GM21786 (cell line): ENCODE measurements at regions not wholly inside any gene's neighbourhood (a gene's known extent, or its start where the extent isn't known, plus 50 kb on each side); places are given as distances from the start of the nearest gene placed in this dataset.

ENCODE experiments used
- ATAC-seq: cut with Tn5 transposase; IDR thresholded peaks from one replicate; pipeline ENCODE4 v1.9.1; 2021; ENCODE audit not compliant: unreplicated experiment

DNA sequence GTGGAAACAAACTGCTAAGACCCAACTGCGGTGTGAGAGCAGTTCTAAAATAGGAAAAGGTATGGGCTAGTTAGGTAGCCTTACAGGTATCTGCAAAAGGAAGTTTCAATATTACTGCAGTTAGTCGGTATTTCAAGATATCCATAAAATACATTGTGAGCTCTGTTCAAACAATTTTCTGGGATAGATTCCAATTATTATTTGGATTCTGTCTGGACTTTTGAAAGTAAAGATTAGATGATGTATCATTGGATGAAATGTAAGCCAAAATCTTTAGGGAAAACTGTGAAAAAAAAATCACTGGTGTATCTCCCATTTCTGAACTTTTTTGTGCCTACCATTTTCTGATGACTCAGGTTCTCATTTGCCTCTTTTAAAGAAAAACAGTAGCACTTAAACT is 621.6 kb downstream of the CCER1 start:
- ATAC-seq, result no peak

DNA sequence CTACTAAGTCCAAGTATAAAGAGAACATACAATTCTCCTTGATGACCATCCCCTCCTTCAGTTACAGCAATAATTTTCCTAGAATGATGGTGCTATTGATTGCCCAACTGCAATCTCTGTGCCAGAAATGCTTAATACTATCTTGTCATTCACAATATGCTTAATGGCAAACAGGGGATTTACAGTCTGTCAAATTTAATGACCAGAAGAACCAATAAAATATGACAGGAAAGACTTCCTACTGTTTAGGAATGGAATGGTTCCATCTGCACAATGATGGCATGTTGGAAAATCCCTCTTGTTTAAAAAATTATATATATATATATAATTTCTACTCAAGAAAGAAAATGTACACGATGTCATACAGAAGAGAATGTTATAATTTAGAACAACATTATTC is 623.2 kb downstream of the CCER1 start:
- ATAC-seq, result no peak

DNA sequence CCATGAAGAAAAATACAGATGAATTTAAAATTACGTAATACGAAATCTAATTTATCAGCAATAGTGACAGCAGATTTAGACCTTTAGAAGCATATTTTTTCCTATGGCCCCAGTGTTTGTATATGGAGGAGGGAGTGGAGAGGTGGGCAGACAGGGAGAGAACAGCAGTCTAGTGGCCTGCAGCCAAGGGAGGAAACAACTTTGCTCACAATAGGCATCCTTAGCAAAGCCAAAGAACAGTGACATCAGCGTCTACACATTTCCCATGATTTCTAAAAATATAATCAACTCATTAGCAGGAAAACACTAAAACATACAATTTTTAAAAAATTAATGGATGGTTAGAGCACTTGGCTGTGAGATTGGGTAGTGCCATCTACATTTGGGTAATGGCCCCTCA is 622.6 kb upstream of the ATP2B1 start:
- ATAC-seq, result no peak

DNA sequence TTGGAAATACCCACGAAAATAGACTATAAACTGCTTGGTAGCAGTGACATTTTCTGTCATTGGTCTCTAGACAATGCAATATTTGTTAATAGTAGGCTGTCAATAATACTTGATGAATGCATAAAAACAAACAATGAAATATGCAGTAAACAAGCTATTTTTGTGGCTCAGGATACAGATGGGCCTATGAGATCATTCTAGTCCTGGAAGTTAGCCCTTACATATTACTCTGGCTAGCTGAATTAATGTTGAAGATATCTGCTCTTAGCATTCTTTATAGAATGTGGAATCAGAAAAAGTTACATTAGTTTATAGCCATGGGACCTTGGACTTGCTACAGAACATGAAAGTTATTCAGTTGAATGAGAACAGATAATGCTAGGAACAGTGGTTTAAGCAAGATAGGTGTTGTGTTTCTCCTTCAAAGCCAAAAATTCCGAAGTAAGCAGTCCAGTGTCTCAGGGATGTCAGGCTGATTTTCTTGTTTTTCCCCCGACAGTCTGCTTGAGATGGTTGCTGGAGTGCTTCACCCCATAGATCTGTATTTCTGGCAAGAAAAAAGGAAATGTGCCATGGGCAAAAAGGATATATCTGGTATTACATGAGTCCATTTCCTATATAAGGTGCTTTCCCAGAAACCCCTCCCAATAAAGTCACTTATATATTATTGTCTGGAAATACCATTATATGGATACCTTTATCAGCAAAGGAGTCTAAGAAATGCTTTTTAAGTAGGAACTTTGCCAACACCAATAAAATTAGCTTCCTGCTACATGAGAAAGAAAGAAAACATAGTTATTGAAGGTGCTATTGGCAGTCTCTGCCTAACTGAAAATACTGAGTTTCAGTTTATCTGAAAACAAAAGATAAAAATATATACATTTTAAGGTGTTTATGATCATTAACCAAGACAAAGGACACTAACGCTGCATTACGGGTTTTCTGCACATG is 619.4 kb upstream of the ATP2B1 start:
- ATAC-seq, result no peak

DNA sequence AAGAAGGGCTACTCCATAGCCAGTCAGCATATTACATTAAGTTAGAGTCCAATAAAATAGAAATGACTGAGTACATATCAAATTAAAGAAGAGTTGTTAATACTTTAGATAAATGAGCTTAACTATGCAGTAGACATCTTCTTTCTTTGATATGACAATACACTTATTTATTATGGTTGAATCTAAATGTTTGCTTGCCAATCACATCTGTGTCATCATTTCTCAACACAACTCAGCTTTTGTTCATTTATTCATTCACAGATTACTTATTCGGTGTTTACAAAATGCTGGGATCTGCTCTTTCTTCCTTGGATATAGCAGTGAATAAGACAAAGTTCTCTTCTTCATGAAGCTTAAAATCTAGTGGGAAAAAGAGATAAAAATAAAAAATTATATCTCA is 614.6 kb upstream of the ATP2B1 start:
- no peak for ATAC-seq

DNA sequence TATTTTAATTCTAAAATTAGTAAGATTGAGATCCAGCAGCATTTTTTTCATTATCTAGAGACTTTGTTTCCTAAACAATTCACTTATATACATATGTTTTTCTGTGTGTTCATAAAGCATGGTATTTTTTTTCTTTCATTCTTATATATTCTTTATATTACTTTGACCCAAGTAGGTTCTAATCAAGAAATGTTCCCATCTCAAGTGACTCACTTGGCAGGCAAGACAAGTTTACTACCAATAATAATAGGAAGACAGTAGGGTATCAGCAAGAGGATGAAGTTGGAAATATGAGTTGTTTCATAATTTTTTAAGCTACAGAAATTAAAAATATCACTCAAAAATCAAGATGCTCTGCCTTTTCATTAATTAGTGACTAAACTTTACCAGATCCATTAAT is 613.4 kb upstream of the ATP2B1 start:
- ATAC-seq, result no peak

DNA sequence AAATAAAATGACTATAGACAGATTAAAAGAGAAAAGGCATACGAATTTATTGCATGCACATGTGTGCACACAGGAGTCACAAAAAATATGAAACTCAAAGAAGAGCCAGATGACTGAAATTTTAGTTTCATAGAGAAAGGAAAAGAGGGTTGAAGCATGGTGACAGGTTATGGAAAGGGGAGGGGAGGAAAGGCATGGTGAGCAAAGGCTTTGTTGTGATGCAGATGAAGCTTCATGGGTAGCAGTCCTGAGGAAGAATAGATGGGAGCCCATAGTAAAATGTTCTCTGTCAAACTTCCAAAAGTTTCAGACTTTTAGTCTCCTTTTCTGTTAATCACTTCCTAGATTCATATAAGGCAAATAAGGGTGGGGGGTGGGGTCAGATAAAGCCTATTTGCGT is 612.7 kb upstream of the ATP2B1 start:
- no peak for ATAC-seq

DNA sequence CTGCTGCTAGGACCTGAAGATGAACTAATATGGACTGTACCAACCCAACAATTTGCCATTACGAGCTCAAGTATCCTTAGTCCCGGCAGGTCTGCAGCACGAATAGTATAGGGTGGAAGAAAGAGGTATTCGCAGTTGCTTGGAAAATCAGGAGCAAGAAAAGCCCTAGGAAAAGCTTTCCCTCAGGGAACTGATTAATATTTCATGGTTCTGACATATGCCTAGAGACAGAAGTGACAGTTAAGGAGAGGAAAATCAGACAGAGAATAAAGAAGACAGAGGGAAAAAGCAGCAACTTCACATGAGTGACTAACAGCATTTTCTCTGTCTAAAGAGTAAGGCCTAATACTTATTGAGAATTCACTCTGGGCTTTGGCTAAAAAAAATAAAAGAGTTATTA is 602.9 kb upstream of the ATP2B1 start:
- ATAC-seq, result no peak

DNA sequence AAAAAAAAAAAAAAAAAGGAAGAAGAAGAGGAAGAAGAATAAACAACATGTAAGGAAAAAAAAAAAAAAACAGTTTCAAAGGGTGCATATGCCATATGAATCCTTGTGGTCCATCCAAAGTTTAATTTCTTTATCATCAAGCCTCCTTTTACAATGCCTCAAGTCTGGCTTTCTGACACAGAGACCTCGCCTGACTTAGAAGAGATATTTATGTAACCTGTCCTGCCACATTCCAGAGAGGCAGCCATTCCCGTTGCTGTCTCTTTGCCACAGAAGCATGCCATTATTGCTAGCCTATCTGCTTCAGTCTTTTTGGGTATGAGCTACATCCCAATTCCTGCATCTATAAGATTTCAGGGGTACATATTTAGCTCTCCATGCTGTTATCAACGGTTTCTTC is 596.7 kb upstream of the ATP2B1 start:
- ATAC-seq, result no peak

DNA sequence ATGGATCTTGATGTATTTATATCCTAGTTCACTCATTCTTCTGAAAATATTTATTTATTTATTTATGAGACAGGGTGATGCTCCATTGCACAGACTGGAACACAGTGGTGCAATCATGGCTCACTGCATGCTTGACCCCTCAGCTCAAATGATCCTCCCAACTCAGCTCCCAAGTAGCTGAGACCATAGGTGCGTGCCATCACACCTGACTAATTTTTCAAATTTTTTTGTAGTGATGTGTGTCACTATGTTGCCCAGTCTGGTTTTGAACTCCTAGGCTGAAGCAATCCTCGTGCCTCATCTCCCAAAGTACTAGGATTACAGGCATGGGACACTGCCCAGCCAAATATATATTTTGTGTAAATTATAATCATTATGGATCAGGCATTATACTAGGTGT is 595.6 kb upstream of the ATP2B1 start:
- no peak for ATAC-seq

DNA sequence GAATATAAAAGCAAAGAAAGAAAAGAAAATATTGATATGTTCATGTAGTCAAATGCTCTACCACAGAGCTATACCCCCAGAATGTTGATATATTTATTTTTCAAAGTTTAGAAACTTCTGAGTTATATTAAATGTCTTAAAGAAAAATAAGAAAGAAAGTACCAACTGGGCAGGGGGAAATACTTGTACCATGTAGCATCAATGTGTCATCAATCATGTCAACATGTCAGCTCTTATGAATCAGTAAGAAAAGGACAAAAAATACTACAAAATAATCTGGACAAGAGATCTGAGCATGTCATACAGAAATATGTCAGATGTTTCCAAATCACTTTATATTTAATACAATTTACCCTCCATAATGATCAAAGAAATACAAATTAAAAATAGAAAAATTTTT is 595.1 kb upstream of the ATP2B1 start:
- ATAC-seq, result no peak

DNA sequence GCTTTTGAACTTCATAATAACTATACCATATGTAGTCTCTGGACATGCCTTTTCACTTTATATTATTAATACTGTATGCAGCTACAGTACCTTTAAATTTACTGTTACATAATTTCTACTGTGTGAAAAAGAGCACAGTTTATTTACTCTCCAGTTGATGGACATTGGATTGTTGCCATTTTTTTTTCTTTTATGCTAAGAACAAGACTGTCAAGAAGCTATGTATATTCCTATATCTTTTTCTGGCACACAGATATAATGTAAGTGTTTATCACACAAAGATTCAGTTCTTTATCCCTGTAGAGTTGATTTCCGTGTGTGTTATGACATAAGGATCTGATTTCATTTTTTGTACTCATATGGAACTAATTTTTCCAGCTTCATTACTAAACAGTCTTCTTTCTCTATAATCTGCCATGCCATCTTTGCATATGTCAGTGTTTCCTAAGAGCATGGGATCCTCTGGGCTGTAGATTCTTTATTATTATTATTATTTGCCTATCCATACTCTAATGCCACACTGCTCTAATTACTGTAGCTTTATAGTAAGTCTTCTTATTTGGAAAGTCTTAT is 593.0 kb upstream of the ATP2B1 start:
- no peak for ATAC-seq

DNA sequence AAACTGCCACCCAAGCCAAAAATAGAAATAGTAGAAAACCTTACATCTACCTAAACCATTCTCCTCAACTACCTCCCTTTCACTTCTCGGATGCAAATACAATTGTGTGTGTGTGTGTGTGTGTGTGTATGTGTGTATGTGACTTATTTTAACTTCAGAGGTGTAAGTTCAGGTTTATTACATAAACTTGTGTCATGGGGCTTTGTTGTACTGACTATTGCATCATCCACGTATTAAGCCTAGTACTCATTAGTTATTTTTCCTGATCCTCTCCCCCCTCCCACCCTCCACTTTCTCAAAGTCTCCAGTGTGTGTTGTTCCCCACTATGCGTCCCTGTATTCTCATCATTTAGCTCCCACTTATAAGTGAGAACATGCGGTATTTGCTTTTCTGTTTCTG is 592.5 kb upstream of the ATP2B1 start:
- no peak for ATAC-seq

DNA sequence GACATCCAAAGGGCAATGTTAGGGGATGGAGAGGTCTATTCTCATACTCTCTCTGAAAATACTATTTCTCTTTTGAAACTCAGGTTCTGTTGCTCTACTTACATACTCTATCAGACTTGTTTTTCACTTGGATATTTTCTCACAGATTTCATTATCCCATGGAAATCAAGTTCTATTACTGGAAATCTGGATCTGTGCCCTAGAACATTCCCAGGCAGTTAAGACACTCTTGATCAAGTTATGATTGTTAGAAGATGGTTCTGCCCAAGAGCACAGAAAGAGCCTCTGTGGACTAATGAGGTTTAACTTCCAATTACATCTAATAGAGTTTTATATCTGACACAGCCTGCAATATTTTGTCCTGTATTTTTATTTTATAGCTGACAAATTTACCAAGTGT is 591.0 kb upstream of the ATP2B1 start:
- ATAC-seq, result no peak

DNA sequence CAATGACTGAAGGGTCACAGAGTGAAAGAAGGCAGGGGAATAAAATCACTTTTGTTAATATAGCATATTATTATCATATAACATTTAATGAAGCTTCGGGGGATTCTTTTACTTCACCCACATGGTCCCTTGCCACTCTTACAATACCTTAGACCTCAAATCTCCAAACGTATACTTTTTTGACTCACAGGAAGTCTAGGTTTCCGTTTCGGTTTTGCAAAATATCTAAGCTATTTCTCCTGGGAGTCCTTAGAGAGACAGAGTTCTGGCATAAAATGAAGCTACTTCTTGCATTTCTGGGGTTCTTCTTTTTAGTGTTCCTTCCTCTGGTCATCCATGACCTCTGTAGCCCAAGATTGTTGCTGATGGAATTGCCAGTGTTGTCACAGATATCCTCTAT is 590.5 kb upstream of the ATP2B1 start:
- ATAC-seq, result peak; percentile 99

DNA sequence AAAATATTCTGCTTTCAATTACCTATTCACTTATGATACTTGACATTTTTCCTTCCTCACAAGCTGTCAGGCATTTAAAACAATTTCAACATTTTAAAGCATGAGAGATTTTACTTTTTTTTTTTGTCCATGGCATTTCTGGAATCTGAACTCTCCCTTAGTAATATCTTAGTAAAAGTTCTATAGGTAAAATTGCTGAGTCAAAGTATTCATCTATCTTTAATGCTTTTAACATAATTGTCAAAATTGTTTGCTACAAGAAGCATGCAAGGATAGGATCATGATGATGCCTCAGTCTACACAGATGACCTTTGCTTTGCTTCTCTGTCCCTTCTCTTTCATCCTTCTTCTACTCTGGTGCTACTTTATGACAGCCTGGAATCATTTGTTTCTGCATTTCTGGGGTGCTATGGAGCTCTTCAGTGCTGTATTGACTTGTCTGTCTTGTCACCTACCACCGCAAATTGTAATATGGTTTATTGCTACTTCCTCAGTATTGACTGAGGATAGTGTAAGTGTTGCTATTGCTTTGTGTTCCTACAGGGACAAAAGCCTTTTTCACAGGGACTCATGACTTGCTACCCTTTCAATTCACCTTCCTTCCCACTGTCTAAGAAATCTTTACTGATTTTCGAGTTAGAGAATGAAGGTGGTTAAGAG is 589.8 kb upstream of the ATP2B1 start:
- no peak for ATAC-seq

DNA sequence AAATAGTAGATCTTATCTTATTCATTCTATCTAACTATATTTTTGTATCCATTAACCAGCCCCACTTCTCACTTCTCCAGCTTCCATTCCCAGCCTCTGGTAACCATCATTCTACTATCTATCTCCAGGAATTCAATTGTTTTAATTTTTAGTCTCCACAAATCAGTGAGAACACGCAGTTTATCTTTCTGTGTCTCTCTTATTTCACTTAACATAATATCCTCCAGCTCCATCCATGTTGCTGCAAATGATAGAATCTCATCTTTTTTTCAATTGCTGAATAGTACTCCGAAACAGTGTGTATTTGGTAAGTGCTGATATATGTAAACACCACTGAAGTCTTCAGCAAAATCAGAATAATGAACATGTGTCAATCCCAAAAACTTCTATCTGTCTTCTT is 587.2 kb upstream of the ATP2B1 start:
- ATAC-seq, result no peak

DNA sequence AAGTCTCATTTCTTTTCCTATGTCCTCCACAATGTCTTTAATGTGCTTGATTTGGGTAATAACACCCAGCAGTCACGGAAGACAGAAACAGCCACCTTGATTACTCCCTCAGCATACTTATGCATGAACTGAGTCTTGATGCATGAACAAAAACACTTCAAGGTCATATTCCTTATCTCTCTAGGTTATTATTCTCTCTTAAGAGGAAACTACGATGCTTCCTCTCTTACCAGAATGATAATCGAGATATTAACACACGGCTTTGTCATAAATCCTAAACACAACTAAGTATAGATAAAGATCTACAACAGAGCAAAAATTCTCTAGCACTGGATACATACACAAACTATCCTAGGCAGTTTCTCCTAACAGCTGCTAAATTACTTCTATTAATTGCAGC is 583.5 kb upstream of the ATP2B1 start:
- ATAC-seq, result no peak

DNA sequence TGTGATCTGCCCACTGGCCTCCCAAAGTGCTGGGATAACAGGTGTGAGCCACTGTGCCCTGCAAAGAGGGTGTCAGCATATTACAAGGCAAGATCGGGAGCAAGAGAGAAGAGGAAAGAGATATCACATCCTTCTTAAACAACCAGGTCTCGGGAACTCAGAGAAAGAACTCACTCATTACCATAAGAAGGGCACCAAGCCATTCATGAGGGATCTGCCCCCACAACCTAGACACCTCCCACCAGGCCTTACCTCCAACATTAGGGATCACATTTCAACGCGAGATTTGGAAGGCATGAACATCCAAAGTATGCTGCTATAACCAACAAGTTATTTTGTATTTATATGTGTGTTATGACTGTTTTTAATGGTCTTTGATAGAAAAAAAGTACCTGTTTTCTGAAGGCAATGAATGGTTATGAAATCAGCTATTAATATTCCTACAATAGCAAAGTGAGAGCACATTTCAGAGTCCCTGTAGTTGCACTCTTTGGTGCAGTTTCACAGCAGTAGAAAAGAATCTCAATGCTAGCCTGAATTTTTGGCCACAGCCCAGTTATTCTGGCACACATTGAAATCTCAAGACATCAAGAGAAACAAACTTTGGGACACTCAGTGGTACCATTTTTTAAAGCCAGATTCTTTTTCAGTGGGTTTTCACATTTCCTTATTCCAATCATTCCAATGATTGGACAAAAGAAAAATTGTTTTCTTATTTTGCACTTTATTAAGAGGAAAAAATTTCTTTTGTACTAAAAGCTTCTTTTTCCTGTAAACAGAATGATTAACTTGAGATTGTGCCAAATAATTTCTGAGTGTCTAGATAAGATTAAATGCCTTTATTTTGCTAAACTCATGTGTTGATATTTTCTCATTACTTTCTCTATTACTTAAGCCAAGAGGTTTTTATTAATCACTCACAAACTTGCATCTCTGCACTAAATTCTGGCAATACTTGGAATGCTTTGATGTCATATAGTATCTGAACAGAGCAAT is 582.6 kb upstream of the ATP2B1 start:
- ATAC-seq, result no peak

DNA sequence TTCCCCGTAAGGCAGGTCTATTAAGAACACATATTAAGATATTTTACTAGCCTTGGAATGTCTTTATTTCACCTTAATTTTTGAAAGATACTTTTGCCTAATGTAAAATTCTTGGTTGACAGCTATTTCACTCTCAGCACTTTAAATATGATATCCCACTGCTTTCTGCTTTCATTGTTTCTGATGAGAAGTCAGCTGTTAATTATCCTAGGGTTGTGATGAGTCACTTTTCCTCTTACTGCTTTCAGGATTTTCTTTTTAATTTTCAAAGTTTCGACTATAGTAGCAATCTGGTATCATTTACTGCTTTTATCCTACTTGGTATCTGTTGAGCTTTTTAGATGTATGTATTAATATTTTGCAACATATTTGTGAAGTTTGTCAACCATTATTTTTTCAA is 578.9 kb upstream of the ATP2B1 start:
- ATAC-seq, result no peak
